Umbilical cord (tissue), 1 donor: ENCODE measurements at regions not wholly inside any gene's neighbourhood (a gene's known extent, or its start where the extent isn't known, plus 50 kb on each side); places are given as distances from the start of the nearest gene placed in this dataset.

Experiments used
- DNase-seq: peaks from one replicate; pipeline ENCODE4 v3.0.0-alpha.2; 2015; ENCODE audit warnings: low spot score

DNA sequence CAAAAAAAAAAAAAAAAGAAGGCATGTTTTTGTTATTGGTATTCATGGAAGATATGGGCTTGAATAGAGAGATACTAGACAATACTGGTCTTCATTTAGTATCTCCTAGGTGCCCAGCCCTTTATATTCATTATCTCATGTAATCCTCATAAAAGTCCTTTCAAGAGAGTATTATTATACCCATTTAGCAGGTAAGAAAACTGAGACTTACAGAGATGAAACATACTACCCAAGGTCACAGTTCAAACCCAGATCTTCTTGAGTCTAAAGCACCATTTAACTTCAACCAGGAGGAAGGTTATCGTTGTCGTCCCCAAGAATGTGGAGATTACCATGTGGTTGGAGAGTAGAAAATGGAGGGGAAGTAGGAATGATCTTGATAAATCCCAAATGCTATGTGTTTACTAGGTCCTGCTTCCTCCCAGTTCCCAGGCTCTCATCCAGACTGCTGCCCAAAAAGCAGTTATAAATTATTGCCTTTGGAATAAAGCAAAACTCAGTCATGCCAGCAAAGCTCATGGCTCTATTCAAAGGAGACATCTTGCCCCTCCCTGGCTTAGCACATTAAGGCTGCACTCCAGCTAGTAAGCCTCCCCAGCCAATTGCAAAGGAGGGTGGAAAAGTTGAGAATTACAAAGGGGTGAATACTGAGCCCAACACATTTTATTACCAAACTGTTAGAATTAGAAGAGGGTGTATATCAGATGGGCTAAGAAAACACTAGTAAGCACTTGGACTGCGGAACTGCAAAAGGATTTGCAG lies 163.9 kb downstream of the PIK3R1 start:
- DNase-seq: peak; percentile 98

DNA sequence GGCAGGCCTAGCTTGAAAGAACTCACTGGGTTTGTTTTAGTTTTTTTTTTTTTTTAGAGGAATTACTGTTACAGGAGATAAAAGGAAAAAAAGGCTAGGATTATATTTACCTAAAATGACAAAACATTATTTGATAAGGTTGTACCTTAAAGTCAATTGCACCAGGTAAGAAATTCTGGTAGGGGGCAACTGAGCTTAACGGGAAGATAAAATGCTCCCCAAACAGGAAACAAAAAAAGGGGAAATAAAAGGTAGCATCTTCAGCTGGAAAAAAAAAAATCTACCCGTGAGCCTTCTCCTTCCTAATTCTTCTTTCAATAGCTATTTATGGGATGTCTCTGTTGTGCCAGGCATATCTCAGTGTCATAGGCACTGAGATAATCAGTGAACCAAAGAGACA lies 164.5 kb downstream of the PIK3R1 start:
- DNase-seq: no peak

DNA sequence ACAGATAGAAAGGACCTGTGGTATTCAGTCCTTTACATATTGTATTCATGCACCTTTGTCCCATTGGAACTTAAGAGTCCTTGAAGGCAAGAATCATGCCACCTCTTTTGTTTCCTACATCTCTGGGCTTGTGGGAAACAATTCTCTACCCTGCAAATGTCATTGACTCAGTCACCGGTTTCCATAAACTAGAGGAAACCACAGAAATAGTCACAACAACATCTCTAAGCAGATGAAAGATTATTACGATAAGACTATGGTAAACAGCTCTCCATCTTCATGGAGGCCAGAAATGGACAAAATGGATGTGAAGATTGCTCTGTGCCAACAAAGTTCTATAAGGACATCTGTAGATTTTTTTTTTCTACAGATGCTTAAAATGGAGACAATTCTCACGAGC lies 165.5 kb downstream of the PIK3R1 start:
- no peak for DNase-seq

DNA sequence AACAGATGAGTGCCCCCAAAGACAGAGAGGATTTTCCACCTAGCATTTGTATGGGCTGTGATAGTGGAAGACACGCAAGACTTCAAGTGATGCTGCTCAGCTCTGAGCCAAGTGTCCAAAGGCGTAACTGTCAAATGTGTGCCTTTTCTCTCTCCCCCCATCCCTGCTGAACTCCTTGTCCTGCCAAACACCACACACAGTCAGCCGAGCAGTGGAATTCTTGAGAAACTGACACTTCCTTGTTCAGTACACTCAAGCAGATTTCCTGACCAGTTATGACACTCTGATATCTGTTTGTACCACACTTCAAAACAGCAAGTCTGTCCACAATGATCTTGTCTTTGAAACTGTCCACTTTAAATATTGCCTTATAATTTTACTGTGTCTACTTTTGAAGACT lies 166.4 kb downstream of the PIK3R1 start:
- DNase-seq: peak; percentile 36

DNA sequence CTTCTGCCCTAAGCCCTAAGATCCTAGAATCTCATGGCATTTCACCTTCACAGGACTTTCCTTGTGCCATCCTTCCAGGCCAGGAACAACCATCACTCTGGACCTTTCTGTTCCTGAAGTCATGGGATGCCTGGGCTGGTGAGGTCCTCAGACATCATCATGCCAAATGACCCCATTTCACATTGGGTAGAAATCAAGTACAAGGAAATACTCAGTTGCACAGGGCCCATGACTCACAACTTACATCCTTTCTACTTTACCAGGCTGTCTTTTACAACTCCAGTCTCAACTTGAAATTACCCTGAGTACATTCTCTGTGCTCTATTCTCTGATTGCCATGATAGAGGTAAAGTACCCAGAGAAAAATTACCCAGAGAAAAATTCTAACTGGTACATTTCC lies 167.1 kb downstream of the PIK3R1 start:
- DNase-seq: no peak

DNA sequence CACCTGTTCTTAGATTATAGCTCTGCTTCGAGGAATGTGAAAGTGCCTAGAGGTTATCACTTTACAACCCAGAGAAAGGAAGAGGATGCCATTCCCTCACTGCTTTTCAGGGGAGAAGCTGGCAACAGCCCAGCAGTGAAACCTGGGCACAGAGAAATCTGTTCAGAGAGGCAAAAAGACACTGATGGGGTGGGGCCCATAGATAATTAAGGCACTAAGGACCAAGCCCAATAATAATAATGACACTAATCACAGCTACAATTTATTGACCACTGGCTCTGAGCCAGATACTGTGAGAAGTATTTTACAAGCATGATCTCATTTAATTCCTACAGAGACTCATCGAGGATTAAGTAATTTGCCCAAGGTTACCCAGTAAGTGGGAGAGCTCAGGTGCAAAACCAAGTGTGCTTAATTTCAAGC lies 168.3 kb downstream of the PIK3R1 start:
- no peak for DNase-seq

DNA sequence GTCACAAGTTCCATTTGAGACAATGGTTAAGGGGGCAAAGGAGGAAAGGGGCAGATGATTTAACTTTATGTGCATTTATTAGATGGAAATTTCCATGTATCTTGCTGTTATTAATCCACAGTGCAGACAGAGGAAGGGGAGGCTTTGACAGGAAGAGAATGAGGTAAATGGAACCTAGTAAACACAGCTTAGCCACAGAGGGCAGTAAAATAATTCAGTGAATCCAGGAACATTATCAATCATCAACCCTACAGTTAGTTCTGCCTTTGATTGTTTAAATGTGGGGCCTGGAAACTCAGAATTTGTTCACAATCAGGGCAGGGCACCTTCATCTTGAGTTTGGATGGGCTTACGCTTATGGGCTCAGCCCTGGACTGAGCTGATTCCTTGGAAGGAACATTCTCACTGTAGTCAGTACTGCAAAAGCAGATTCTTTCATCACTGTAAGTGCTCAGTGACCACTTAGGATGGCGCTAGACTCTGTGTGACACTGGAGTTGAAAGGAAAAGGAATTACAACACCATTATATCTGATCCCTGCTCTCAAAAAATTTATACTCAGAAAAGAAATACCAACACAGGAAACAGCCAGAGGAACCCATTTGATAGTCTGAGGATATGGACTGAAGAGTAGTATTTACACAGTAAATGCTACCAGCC lies 169.5 kb downstream of the PIK3R1 start:
- no peak for DNase-seq

DNA sequence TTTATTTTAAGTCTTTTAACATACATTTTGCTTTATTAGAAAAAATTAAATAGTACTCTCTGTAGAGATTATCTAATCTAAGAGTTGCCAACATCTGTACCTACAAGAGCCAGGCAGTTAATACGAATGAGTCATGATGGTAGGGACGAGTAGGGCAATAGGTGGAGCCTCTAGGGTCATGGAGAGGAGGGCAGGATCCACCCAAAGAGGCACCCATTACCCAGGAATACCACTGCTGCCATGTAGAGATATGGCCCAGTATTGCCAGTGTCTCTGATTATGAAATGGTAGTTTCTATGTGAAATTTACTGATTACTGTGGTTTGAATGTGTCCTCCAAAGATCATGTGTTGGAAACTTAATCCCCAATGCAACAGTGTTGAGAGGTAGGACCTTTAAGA lies 170.4 kb downstream of the PIK3R1 start:
- DNase-seq: no peak

DNA sequence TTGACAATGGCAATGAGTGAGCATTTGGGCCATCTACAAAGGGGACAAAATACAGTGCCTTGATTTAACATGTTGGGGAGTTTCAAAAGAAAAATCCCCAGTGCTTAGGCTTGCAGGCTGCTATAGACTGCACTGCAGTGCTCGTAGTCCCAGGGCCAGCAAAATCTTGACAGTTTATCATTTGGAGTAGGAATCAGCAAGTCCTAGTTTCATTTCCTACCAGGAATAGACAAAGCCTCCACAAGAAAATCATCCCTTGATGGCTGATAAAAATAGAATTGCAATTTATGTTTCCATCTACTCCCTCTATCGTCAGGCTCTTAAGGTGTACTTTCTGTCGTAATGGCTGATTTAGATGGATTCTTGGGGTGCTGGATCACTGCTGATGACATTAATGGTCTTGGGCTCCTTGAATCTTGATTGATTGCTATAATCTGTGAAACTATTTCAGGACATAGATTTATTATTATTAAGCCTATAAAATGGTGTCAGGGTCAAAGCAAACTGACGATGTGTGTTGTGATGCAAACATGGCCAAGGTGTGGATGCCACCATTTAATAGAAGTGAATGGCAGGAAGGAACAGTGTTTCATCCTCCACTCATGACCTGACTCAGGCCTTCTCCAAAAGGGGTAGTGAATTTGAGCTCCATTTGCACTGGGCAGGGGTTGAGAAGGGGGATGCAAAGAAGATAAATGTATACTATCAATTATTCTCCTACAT lies 171.7 kb downstream of the PIK3R1 start:
- DNase-seq: no peak

DNA sequence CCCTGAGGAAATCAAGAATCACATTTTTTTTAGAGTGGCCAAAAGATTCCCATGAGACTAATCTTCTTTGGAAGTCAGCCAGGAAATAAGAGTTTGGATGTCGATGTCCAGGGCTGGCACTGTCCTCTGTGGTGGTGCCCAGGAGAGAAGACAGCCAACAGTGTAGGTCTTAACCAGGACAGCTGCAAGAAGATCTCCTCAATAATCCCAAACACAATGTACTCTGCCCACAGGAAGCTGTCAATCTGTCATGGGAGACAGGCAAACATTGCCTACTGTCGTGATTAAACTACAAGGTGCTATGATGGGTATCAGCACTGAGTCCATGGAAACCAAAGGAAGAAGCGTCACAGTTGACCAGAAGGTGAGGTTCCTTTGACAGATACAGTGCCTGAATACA lies 174.1 kb downstream of the PIK3R1 start:
- DNase-seq: no peak

DNA sequence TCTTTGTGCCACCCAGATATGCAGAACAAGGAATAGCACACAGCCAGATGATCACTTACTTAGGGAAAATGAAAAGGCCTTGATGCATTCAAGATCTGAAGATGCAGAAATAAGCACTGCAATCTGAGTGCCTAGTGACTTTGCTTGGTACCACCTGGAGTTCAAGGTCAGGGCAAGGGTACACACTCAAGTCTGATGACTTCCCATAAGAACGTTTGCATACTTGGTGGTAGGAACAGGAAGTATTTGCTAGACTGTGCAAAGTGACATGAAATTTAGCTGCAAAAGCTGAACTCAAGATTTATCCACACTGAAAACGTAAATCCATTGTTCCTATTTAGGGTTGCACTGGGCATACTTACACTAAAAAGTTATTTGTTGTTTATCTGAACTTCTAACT lies 177.1 kb downstream of the PIK3R1 start:
- no peak for DNase-seq

DNA sequence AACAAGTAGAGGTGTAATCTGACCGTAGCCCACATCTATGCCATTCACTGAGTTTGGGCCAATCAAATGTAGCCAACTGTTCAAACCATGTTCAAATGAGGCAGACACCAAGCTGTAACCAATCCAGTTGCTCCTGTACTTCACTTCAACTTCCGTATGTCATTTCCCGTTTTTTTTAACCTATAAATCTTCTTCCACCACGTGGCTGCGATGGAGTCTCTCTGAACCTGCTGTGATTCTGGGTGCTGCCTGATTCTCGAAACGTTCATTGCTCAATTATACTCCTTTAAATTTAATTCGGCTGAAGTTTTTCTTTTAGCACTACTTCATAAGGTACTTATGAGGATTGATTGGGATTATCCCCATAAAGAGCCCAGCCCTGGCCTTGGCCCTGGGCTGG lies 179.7 kb downstream of the PIK3R1 start:
- DNase-seq: no peak

DNA sequence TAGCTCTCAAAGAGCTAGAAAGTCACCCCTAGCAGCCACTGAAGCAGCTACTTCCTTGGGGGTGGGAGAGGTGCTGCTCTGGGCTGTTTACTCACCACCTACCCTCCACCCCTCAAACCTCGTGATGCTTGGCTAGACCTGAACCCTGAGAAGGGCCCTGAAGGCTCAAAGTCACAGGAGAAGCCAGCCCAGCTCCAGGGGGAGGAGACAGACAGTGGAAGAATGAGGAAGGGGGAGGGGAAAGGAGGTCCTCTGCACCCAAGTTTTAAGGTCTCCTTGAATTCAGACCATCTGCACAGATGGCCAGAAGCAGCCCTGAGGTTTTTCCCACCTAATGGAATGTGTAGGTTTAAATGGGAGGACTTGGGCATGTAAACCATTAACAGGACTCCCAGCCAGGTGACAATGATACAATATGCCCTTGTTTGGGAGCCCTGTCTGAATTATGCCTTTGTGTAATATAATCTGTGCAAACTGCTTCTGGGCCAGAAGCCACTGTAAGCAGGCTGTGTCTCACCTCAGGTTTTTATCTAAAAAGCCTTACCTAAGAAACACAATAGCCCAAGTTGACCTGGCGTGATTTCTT lies 180.5 kb downstream of the PIK3R1 start:
- no peak for DNase-seq

DNA sequence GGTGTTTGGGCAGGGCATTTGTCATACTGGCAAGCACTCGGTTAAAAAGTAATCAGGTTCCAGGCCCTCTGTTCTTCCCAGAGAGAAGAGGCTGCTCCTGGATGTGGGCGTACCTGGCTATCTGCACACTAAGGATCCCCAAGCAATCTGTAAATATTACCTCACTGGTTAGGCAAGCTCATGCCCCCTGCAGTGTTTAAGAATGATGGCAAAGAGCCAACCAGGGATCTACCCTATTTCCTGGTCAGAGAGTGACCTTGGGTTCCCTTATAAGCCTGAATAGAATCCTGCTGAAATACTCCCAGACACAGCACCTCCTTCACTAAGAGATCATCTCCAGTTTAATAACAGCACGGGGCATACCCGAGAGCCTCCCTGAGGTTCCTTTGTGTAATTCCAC lies 181.2 kb downstream of the PIK3R1 start:
- DNase-seq: no peak

DNA sequence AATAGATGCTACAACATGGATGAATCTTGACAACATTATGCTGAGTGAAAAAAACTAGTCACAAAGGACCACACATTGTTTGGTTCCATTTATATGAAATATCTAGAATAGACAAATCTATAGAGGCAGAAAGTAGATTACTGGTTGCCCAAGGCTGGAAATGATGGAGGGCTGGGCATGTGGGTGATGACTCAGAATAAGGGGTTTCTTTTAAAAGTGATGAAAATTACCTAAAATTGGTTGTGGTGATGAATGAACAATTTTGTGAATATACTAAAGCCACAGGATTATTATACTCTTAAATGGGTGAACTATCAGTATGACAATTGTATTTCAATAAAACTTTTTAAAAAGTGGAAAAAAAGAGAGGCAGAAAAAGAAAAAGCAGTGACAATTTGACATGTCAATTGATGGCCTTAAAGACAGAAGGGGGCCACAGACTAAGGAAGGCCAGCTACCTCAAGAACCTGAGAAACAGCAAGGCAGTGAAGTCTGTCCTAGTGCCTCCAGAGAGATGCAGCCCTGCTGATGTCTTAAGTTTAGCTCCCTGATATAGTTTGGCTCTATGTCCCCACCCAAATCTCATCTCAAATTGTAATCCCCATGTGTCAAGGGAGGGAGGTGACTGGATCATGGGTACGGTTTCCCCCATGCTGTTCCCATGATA lies 182.7 kb downstream of the PIK3R1 start:
- DNase-seq: no peak

DNA sequence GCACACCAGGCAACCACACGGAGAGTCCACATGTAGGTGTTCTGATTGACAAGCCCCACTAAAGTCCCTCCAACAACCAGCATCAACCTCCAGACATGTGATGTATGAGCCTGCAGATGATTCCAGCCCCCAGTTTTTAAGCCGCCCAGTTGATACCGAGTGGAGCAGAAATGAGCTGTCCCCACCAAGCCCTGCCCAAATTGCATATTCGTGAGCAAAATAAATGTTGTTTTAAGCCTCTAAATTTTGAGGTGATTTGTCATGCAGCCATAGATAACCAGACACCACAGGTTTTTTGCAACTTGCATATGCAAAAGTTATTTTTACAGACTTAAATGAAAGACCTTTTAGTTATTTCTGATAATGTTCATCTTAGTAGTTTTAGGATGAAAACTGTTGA lies 187.7 kb downstream of the PIK3R1 start:
- peak; percentile 59 for DNase-seq

DNA sequence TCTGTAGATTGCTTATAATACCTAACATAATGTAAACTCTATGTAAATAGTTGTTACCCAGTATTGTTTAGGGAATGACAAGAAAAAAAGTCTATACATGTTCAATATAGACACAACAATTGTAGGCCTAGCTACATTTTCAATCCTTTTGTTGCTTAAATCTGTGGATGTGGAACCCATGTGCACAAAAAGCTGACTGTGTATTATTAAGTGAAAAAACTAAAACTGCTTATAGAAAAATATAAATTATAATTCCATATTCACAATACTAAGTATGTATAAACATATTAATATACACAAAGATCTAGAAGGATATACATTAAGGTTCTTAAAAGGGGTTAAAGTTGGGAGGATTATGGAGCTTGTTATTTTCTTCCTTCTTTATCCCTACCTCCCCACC lies 188.7 kb downstream of the PIK3R1 start:
- no peak for DNase-seq

DNA sequence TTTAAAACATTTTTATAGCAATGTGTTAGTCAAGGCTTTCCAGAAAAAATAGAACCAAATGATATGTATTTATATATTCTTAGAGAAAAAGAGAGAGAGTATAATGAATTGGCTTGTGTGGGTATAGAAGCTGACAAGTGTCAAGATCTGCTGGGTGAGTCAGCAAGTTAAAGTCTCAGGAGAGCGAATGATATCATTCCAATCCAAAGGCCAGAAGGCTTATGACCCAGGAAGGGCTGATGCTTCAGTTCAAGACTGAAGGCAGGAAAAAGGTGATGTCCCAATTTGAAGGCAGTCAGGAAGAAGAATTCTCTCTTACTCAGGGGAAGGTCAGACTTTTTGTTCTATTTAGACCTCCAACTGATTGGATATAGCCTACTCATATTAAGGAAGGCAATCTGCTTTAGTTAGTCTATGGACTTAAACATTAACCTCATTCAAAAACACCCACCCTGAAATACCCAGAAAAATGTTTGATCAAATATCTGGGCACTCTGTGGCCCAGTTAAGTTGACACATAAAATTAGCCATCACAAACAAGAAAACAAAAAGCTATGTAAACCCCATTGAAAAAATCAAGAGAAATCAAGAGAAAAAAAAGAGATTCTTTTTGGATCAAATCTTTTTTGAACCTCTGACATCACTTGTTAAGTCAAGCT lies 189.6 kb downstream of the PIK3R1 start:
- no peak for DNase-seq

DNA sequence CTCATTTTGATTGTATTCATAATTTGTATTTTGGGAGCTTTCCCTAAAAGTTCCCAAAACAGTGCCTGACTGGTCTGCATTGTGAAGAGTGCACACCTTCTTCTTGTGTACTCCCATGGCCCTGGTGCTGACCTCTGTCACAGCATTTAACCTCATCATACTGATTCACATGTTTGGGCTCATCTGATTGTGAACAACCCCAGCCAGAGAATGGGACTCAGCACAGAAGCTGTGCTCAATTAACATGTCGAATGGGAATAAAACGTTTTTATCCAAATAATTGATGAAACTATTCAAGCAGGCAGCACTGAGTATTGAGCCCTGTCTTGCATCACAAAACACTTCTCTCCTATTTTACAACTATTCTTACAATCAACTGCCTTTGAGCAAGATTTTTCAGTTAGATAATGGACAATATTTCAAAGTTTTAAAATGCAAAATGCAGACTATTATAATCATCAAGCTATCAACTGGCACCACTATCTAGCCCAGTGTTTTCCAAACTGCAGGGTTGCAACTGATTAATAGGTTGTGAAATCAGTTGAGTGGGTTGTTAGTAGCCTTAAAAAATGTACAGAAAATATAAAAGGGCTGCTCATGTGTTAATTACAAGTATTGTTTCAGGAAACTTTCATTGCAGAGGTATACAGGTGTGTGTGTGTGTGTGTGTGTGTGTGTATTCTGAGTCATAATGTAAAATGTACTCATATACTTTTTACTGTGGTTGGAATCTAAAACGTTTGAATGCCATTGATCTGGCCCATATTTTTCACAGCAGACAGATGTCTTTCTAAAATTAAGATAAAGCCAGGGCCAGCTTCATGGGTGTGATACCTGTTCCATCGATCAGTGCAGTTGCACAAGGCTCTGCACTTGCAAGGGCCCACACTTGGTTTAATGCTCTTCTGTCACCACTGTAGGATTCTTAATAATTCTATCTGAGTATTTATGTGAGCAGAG lies 190.5 kb downstream of the PIK3R1 start:
- DNase-seq: no peak

DNA sequence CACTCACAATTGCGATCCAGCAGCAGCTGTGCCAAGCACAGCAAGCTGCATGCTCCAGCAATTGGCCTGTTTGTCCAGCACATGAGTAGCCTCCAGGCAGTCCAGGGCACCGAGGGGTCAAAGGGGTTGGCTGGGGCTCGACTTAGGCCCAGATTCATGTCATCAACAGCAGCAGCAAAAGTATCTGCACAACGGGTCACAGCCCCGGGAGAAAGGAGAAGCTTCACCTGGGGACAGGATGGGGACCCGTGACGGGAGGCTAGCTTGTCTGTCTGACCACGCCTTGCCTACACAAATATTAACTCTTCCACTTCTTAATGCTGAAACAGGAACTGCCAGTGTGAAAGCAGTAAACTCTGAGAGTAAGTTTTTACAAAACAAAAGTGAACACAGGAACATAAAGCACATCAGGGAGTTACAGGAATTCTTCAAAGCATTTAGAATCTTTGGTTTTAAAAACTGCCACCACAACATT lies 191.2 kb downstream of the PIK3R1 start:
- DNase-seq: no peak
